Lower lobe of right lung (tissue), 2 donors: ENCODE measurements at regions not wholly inside any gene's neighbourhood (a gene's known extent, or its start where the extent isn't known, plus 50 kb on each side); places are given as distances from the start of the nearest gene placed in this dataset.

Source experiments
- ATAC-seq, 2 donors: fragments of 200-7000 bp; cut with Tn5 transposase; one replicate each; pipeline ENCODE4 v1.9.1; 2020 to 2022; ENCODE audit warnings: mild to moderate bottlenecking in 2 of 2, moderate library complexity in 2 of 2
- DNase-seq: peaks from one replicate; pipeline ENCODE4 v3.0.0-alpha.2; 2020
- H3K27ac ChIP-seq: fragments of 200-600 bp; one replicate; pipeline ENCODE4 v1.8.0; 2022
- H3K27me3 ChIP-seq: fragments of 200-600 bp; one replicate; pipeline ENCODE4 v1.8.0; 2022; ENCODE audit warnings: low read depth
- H3K36me3 ChIP-seq: fragments of 200-600 bp; one replicate; pipeline ENCODE4 v1.8.0; 2022; ENCODE audit warnings: mild to moderate bottlenecking
- H3K4me1 ChIP-seq: fragments of 200-600 bp; one replicate; pipeline ENCODE4 v1.8.0; 2022
- H3K4me3 ChIP-seq: fragments of 200-600 bp; one replicate; pipeline ENCODE4 v1.8.0; 2022; ENCODE audit warnings: mild to moderate bottlenecking
- H3K9me3 ChIP-seq: fragments of 200-600 bp; one replicate; pipeline ENCODE4 v1.8.0; 2022
- intact Hi-C: fragments of 100-400 bp; cut with DNase I; formaldehyde crosslinking; loops from one replicate; pipeline ENCODE4 v1.11.0; 2022
- TF ChIP-seq, protein P1 (sequence below): fragments of 200-600 bp; IDR thresholded peaks from one replicate; pipeline ENCODE4 v1.8.0; 2022; ENCODE audit warnings: antibody characterized with exemption, mild to moderate bottlenecking
- donor health status: DM: no; HTN: yes; CAD: no; lungs with severe emphysema.

DNA sequence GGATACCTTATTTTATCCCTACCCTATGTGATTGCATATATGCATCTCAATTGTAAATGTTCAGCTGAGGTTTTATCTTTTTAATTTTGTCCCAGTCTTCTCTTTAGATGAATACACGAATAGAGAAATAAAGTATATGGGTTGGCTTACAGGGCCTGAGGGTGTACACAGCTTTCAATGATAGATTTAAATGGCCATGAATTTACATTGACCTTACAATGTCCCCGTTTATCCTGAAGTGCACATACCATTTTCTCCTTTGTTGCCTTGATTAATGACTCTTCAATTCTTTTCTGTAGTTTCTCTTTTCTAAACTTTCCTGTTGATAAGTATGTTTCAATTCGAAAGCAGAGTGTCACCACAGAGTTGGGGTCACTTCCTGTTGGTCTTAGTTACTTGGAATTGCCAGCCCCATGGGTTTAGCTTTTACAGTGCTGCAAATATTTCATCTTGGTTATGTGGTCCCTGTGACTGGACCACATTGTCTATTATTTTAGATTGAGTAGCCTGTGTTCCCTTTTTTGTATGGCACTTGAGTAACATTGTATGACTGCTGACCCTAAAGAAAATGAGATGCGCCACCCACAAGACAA lies 1616.3 kb upstream of the ACVR2A start:
- Histone ChIP-seq H3K36me3 (no peaks in the 10 kb centered on the region), H3K4me1 (no peaks in the 10 kb centered on the region), H3K27me3 (no peaks in the 10 kb centered on the region), H3K27ac (no peak overlapping the region), H3K9me3 (no peaks in the 10 kb centered on the region), H3K4me3 (no peak overlapping the region)
- DNase-seq (no peak), ATAC-seq (no peak)
- intact Hi-C loops, result no loop called here
- TF ChIP-seq, protein P1, sequence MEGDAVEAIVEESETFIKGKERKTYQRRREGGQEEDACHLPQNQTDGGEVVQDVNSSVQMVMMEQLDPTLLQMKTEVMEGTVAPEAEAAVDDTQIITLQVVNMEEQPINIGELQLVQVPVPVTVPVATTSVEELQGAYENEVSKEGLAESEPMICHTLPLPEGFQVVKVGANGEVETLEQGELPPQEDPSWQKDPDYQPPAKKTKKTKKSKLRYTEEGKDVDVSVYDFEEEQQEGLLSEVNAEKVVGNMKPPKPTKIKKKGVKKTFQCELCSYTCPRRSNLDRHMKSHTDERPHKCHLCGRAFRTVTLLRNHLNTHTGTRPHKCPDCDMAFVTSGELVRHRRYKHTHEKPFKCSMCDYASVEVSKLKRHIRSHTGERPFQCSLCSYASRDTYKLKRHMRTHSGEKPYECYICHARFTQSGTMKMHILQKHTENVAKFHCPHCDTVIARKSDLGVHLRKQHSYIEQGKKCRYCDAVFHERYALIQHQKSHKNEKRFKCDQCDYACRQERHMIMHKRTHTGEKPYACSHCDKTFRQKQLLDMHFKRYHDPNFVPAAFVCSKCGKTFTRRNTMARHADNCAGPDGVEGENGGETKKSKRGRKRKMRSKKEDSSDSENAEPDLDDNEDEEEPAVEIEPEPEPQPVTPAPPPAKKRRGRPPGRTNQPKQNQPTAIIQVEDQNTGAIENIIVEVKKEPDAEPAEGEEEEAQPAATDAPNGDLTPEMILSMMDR, result no peak

DNA sequence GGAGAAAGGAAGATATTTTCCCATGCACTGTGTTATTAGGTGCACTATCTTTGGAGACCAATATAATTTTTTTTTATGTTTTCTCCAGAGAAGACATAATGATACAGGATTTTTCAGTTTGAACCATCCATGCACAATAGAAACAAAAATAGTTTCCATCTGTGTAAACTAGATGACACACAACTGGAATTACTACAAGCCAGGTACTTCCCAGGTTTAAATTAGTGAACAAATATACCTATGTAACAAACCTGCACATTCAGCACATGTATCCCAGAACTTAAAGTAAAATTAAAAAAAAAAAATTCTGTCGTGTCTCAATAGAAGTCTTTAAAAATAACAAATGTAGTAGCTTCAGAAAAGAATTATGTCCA lies 1616.8 kb upstream of the ACVR2A start:
- TF ChIP-seq, protein P1, result no peak
- H3K9me3 ChIP-seq, result no peaks in the 10 kb centered on the region
- ATAC-seq (no peak), DNase-seq (no peak)
- no peak overlapping the region for H3K4me3 ChIP-seq
- intact Hi-C loops, result no loop called here
- no peaks in the 10 kb centered on the region for H3K36me3 ChIP-seq
- no peaks in the 10 kb centered on the region for H3K27me3 ChIP-seq
- H3K4me1 ChIP-seq, result no peaks in the 10 kb centered on the region
- no peak overlapping the region for H3K27ac ChIP-seq

DNA sequence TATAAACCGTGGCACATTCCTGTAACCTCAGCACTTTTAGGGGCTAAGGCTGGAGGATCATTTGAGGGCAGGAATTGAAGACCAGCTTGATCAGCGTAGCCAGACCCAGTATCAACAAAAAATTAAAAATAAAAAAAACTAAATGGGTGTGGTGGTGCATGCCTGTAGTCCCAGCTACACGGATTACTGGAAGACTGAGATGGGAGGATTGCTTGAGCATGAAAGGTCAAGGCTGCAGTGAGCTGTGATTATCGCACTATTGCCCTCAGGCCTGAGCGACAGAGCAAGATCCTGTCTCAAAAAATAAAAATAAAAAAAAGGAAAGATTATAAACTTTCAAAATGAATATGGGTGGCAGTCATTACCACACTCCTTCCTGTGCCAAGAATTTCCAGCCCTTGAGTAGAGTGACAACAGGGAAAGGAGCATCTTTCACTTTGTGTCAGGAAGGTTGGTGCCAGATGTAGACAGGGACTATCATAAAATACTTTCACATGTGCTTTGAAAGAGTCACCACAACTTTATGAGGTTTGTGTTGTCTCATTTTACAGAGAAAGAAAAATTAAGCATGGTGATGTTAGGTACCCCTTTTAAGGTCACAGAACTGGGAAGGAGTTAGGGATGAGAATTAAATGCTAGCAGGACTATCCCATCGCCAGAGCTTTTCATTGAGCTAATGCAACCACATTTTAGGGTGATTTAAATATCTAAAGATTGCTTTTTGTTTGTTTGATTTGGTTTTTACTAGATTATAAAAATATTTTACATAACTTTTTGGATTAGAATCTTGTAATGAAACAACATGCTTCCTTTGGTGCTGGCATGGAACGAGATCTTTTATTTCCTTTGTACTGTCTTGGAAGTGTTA lies 1617.4 kb upstream of the ACVR2A start:
- DNase-seq (no peak), ATAC-seq (no peak)
- Histone ChIP-seq H3K4me1 (no peaks in the 10 kb centered on the region), H3K27me3 (no peaks in the 10 kb centered on the region), H3K9me3 (no peaks in the 10 kb centered on the region), H3K36me3 (no peaks in the 10 kb centered on the region), H3K4me3 (no peak overlapping the region), H3K27ac (no peak overlapping the region)
- TF ChIP-seq, protein P1, result no peak
- intact Hi-C loops, result no loop called here

DNA sequence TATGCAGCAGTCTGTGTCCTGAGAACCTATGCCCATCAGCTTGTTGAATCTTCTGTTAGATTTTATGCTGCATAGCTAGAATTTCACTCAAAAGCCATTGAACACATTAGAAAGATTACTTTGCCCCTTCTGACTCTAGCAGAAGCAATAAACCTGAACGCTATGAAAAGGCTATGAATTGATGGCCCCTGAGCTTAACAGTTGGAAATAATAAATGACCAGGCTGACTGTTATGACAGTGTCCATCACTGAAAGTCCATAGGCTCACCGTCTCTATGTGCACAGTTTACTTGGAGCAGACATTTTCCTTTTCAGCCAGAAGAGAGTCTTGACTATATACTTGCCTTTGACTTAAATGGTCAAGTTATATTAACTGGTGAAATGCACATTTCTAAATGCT lies 1618.8 kb upstream of the ACVR2A start:
- no peak for DNase-seq
- no peak for ATAC-seq
- intact Hi-C loops, result no loop called here
- TF ChIP-seq, protein P1, result no peak
- H3K4me3 ChIP-seq, result no peak overlapping the region
- no peaks in the 10 kb centered on the region for H3K36me3 ChIP-seq
- no peaks in the 10 kb centered on the region for H3K4me1 ChIP-seq
- no peak overlapping the region for H3K27ac ChIP-seq
- no peaks in the 10 kb centered on the region for H3K27me3 ChIP-seq
- H3K9me3 ChIP-seq, result no peaks in the 10 kb centered on the region

DNA sequence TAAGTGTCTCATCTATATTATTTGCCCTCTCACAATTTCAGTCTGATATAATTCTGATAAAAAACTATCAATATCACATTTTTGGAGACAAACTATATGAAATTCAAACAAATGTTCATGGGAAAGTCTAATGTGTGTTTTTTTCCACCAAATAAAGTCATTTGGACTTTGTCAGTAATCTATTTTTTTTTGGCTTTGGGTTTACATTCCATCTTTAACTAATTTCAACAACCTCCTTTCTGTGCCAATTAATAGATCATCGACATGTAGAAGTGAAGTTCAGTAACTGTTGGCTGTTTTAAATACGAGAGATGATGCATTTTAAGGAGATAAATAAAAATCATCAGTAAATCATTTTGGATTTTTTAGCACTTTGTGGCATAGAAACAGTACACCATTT lies 1623.0 kb upstream of the ACVR2A start:
- H3K4me3 ChIP-seq, result no peak overlapping the region
- intact Hi-C loops, result no loop called here
- no peak for ATAC-seq

More for the DNA sequence above, 1623.0 kb upstream of the ACVR2A start:
- Histone ChIP-seq H3K27ac (no peak overlapping the region), H3K9me3 (no peaks in the 10 kb centered on the region), H3K4me1 (no peaks in the 10 kb centered on the region), H3K27me3 (no peaks in the 10 kb centered on the region), H3K36me3 (no peaks in the 10 kb centered on the region)
- no peak for DNase-seq
- TF ChIP-seq, protein P1, result no peak
